GM12878 (cell line): ENCODE measurements at regions not wholly inside any gene's neighbourhood (a gene's known extent, or its start where the extent isn't known, plus 50 kb on each side); places are given as distances from the start of the nearest gene placed in this dataset.

Experiments used
- SREBF1 ChIP-seq: IDR thresholded peaks from 2 replicates; pipeline ENCODE4 v1.6.1; 2012; ENCODE audit warnings: mild to moderate bottlenecking, low read length
- TAF1 ChIP-seq: IDR thresholded peaks from 2 replicates; pipeline ENCODE4 v1.6.1; 2011; ENCODE audit warnings: mild to moderate bottlenecking, low read depth, low read length, borderline replicate concordance
- TF ChIP-seq, protein P1 (sequence below), 3 experiments: IDR thresholded peaks in 2 of 3; conservative IDR thresholded peaks in 1 of 3; 2 replicates each; pipeline ENCODE4 v1.5.1; 2011; ENCODE audit warnings: low read depth in 3 of 3, low read length in 3 of 3, mild to moderate bottlenecking in 3 of 3, control low read depth in 2 of 3, moderate library complexity in 2 of 3, inconsistent platforms in 1 of 3, mixed read lengths in 1 of 3; ENCODE audit not compliant: control insufficient read depth in 2 of 3, insufficient read depth in 1 of 3; ENCODE audit errors: extremely low read depth in 1 of 3
- TF ChIP-seq, protein P2 (sequence below): IDR thresholded peaks from 2 replicates; pipeline ENCODE4 v1.6.1; 2012; ENCODE audit warnings: low read depth, low read length, improper control_type of control experiment

- TF ChIP-seq, protein P1, sequence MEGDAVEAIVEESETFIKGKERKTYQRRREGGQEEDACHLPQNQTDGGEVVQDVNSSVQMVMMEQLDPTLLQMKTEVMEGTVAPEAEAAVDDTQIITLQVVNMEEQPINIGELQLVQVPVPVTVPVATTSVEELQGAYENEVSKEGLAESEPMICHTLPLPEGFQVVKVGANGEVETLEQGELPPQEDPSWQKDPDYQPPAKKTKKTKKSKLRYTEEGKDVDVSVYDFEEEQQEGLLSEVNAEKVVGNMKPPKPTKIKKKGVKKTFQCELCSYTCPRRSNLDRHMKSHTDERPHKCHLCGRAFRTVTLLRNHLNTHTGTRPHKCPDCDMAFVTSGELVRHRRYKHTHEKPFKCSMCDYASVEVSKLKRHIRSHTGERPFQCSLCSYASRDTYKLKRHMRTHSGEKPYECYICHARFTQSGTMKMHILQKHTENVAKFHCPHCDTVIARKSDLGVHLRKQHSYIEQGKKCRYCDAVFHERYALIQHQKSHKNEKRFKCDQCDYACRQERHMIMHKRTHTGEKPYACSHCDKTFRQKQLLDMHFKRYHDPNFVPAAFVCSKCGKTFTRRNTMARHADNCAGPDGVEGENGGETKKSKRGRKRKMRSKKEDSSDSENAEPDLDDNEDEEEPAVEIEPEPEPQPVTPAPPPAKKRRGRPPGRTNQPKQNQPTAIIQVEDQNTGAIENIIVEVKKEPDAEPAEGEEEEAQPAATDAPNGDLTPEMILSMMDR (IDR thresholded peaks at IDR 0.05 in 2 of 3, conservative IDR thresholded peaks at IDR 0.05 in 1 of 3; ENCODE audit: control insufficient read depth in 2 of 3, extremely low read depth in 1 of 3, insufficient read depth in 1 of 3, low read depth in 3 of 3, low read length in 3 of 3): no peak
- TF ChIP-seq, protein P2, sequence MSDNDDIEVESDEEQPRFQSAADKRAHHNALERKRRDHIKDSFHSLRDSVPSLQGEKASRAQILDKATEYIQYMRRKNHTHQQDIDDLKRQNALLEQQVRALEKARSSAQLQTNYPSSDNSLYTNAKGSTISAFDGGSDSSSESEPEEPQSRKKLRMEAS: no peak
- TF ChIP-seq TAF1 (no peak), SREBF1 (no peak)
Measured at GRCh38 chr4:144819591-144819990, 173.6 kb downstream of the HHIP start.
